Lung (tissue), 11 donors: ENCODE measurements at regions not wholly inside any gene's neighbourhood (a gene's known extent, or its start where the extent isn't known, plus 50 kb on each side); places are given as distances from the start of the nearest gene placed in this dataset.

Experiments used
- ATAC-seq: fragments of 200-7000 bp; cut with Tn5 transposase; one replicate; pipeline ENCODE4 v1.9.1; 2020; ENCODE audit warnings: moderate number of reproducible peaks; ENCODE audit not compliant: insufficient read depth, low FRiP score
- DNase-seq, 3 donors: peaks; one replicate each; pipeline ENCODE4 v3.0.0-alpha.2; 2013 to 2017
- H3K27ac ChIP-seq, 2 donors: one replicate each; pipeline ENCODE4 v1.5.1; 2013; ENCODE audit warnings: mild to moderate bottlenecking in 2 of 2, moderate library complexity in 2 of 2, control low read depth in 1 of 2, inconsistent platforms in 1 of 2, low read depth in 1 of 2, low read length in 1 of 2
- H3K27me3 ChIP-seq, 3 donors: one replicate each; pipeline ENCODE4 v1.5.1; 2013; ENCODE audit warnings: low read length in 2 of 3; ENCODE audit not compliant: control insufficient read depth in 3 of 3, insufficient read depth in 3 of 3
- H3K36me3 ChIP-seq, 4 donors: one replicate each; pipeline ENCODE4 v1.5.1; 2013; ENCODE audit warnings: low read length in 4 of 4, mild to moderate bottlenecking in 1 of 4, moderate library complexity in 1 of 4; ENCODE audit not compliant: control insufficient read depth in 4 of 4, insufficient read depth in 4 of 4
- H3K4me1 ChIP-seq, 5 donors: one replicate each; pipeline ENCODE4 v1.5.1; 2013; ENCODE audit warnings: low read length in 5 of 5, mild to moderate bottlenecking in 2 of 5, moderate library complexity in 1 of 5; ENCODE audit not compliant: control insufficient read depth in 5 of 5, insufficient read depth in 5 of 5
- H3K4me3 ChIP-seq: one replicate; pipeline ENCODE4 v1.5.1; 2013; ENCODE audit warnings: mild to moderate bottlenecking, control low read depth, moderate library complexity
- H3K9ac ChIP-seq, 2 donors: one replicate each; pipeline ENCODE4 v1.5.1; 2013; ENCODE audit warnings: low read length in 2 of 2, control low read depth in 1 of 2; ENCODE audit not compliant: insufficient read depth in 1 of 2
- H3K9me3 ChIP-seq, 4 donors: one replicate each; pipeline ENCODE4 v1.5.1; 2013; ENCODE audit warnings: low read length in 3 of 4, mild to moderate bottlenecking in 1 of 4, moderate library complexity in 1 of 4; ENCODE audit not compliant: control insufficient read depth in 4 of 4, insufficient read depth in 3 of 4
- WGBS, 2 donors: extraction: QIAGEN DNeasy Blood & Tissue Kit; methylation state at CpG; one replicate each; pipeline ENCODE4 v1.1.7; 2013; 5-methylcytosine and 5-hydroxymethylcytosine counted together
- TF ChIP-seq, protein P1 (sequence below): IDR thresholded peaks from 2 replicates; pipeline ENCODE4 v1.5.1; 2012; ENCODE audit warnings: mild to moderate bottlenecking; ENCODE audit errors: control extremely low read depth, extremely low read depth
- donor health status: control.
- donor health status: control.
- donor health status: Bipolar disorder and iron deficiency.
- donor health status: healthy.
- donor health status: DM: yes; HTN: yes; CAD: no.

DNA sequence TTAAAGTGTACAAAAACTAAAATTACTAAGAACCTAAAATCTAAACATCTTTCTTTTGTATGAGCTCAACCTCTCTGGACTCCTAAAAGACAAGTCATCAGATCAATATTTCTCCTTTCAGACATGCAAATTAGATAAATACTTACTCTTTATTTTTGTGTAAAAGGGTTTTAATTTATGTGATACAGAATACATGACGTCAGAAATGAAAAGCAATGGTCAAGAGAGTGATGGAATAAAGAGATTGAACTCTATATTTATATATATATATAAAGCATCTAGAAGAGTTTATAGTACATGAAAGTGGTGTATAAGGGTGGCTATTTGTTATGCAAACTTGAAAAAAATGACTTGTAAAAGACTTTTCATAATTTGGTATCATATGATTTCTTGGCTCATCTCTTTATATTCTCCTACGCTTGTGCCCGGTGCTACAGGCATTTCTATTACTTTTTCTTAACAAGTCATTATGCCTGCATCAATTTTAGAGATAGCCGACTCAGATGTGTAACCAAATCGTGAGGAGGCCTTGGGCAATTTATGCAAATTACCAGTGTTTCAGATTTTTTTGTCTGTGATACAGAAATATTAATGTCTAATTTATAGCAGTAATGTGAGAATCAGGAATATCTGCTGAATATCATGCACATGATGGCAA lies 186.0 kb upstream of the OLFM3 start:
- H3K4me3 ChIP-seq = no peak overlapping the region
- no peak for ATAC-seq
- 84 to 89% methylated on average over 5 of the region's 5 CpGs for WGBS, 2 donors
- H3K4me1 ChIP-seq = no peaks in the 10 kb centered on the region
- no peaks in the 10 kb centered on the region for H3K9me3 ChIP-seq
- no peaks in the 10 kb centered on the region for H3K27me3 ChIP-seq
- no peak overlapping the region for H3K9ac ChIP-seq
- no peak overlapping the region for H3K27ac ChIP-seq
- no peaks in the 10 kb centered on the region for H3K36me3 ChIP-seq
- TF ChIP-seq, protein P1, sequence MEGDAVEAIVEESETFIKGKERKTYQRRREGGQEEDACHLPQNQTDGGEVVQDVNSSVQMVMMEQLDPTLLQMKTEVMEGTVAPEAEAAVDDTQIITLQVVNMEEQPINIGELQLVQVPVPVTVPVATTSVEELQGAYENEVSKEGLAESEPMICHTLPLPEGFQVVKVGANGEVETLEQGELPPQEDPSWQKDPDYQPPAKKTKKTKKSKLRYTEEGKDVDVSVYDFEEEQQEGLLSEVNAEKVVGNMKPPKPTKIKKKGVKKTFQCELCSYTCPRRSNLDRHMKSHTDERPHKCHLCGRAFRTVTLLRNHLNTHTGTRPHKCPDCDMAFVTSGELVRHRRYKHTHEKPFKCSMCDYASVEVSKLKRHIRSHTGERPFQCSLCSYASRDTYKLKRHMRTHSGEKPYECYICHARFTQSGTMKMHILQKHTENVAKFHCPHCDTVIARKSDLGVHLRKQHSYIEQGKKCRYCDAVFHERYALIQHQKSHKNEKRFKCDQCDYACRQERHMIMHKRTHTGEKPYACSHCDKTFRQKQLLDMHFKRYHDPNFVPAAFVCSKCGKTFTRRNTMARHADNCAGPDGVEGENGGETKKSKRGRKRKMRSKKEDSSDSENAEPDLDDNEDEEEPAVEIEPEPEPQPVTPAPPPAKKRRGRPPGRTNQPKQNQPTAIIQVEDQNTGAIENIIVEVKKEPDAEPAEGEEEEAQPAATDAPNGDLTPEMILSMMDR = no peak
- no peak for DNase-seq

DNA sequence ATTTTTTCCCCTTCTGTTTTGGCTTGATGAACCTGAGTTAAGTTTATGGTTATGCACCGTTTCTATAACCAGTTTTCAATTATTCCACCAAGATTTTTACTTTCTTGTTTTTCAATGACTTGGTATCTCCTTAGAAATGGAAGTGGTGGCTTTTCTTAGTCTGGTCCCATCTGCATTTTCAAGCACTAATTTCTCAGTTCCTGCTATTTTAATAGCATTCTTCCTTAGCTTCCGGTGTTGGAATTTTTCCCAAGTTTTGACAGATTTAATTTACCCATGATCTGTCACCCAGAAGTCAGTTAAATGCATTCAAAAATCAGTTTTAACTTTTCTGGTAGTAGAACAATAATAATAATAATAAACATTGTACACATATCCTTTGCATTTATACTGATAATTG lies 184.6 kb upstream of the OLFM3 start:
- Histone ChIP-seq H3K36me3 (no peaks in the 10 kb centered on the region), H3K9me3 (no peaks in the 10 kb centered on the region), H3K4me1 (no peaks in the 10 kb centered on the region), H3K4me3 (no peak overlapping the region), H3K27ac (no peak overlapping the region), H3K27me3 (no peaks in the 10 kb centered on the region), H3K9ac (no peak overlapping the region)
- DNase-seq (no peak), ATAC-seq (no peak)
- 75 to 85% methylated on average over 2 of the region's 2 CpGs for WGBS, 2 donors
- TF ChIP-seq, protein P1 = no peak

DNA sequence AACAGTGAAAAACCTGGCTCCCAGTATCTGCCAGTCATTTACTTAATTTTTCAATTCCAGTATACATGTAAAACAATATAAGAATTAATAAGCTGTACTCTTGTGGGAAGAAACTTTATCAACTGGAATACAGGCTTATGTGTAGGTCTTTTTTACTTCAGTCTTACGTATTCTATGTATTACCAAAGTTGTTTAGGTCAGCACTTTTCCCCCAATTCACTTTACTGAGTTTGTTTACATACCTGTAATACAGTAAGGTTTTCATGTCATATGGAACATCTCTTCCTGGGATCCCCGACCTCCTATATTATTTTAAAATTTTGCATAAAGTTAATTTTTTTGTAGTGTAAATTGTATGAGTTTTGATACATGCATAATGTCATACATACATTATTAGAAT lies 181.8 kb upstream of the OLFM3 start:
- Histone ChIP-seq H3K9me3 (no peaks in the 10 kb centered on the region), H3K27me3 (no peaks in the 10 kb centered on the region), H3K36me3 (no peaks in the 10 kb centered on the region), H3K4me3 (no peak overlapping the region), H3K27ac (no peak overlapping the region), H3K9ac (no peak overlapping the region), H3K4me1 (no peaks in the 10 kb centered on the region)
- ATAC-seq (no peak), DNase-seq (no peak)
- 83 to 87% methylated on average over 2 of the region's 2 CpGs for WGBS, 2 donors
- TF ChIP-seq, protein P1 = no peak
